HG03135 (cell line): ENCODE measurements at regions not wholly inside any gene's neighbourhood (a gene's known extent, or its start where the extent isn't known, plus 50 kb on each side); places are given as distances from the start of the nearest gene placed in this dataset.
A peak's percentile ranks its signal among the peaks of the same experiment; 100 is the strongest.

Experiments used
- ATAC-seq: cut with Tn5 transposase; IDR thresholded peaks from one replicate; pipeline ENCODE4 v1.9.1; 2021; ENCODE audit warnings: mild to moderate bottlenecking, moderate library complexity; ENCODE audit not compliant: unreplicated experiment

DNA sequence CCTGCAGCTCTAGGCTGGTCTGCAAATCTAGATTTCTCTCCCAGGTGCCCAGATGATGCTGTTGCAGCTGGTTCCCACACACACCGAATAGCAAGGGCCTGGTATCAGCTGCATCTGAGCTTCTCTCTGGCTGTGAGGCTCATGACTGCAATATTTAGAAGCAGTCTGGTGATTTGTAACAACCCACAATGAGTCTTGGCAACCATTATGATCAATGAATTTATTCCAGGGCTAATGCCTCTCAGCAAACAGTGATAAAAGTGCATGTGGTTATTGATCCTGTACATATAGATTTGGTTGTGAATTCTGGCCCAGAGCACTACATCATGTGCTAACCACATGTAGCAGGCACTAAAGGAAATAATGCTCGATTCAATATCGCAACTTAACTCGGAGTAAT is 114.3 kb downstream of the ASCL4 start:
- no peak for ATAC-seq

DNA sequence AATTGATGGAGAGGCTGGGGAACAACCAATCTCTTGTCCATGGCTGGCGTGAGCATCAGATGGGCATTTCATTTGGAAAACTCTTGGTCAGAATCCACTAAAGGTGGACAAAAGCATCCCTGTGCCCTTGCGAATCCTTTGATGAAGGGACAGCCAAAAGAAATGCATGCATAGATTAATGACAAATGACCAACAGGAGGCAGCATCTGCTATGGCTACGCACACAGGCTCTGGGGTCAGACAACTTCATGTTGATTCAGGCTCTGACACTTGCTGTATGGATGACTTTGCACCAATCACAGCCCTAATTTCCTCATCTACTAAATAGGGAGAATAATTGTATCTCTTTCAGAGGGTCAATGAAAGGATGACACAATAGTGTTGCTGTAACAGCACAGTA is 117.5 kb downstream of the ASCL4 start:
- no peak for ATAC-seq

DNA sequence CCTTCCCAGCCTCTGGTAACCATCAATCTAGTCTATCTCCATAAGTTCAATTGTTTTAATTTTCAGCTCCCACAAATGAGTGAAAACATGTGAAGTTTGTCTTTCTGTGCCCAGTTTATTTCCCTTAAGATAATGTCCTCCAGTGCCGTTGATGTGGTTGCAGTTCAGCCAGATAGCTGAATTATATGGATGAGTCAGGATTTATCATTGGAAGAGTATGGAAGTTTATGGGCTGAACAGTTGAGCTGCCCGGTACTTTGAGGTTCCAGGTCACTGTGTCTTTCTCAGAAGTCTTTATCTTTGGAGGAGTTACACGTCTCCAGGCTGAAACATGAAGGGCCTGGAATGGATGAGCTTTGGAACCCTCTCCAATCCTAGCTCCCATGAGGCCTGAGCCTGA is 120.1 kb downstream of the ASCL4 start:
- no peak for ATAC-seq

DNA sequence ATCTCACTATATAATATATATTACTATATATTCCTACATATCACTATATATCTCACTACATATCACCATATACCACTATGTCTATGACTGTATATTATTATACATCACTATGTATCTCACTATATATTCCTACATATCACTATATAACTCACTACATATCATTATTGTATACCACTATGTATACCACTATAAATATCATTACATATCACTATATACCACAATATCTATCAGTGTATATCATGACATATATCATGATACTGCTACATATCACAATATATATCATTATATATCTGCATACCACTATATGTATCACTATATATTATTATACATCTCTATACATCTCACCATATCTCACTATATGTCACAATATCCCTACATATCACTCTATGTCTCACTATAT is 121.5 kb downstream of the ASCL4 start:
- no peak for ATAC-seq

DNA sequence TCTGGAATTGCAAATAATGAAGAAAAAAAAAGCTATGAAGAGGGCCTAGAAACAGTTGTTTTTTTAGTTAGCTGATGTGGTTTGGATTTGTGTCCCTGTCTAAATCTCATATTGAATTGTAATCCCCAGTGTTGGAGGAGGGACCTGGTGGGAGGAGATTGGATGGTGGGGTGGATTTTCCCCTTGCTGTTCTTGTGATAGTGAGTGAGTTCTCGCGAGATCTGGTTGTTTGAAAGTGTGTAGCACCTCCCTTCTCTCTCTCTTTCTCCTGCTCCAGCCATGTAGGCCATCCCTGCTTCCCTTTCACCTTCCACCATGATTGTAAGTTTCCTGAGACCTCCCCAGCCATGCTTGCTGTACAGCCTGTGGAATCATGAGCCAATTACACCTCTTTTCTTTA is 126.1 kb downstream of the ASCL4 start:
- ATAC-seq = no peak

DNA sequence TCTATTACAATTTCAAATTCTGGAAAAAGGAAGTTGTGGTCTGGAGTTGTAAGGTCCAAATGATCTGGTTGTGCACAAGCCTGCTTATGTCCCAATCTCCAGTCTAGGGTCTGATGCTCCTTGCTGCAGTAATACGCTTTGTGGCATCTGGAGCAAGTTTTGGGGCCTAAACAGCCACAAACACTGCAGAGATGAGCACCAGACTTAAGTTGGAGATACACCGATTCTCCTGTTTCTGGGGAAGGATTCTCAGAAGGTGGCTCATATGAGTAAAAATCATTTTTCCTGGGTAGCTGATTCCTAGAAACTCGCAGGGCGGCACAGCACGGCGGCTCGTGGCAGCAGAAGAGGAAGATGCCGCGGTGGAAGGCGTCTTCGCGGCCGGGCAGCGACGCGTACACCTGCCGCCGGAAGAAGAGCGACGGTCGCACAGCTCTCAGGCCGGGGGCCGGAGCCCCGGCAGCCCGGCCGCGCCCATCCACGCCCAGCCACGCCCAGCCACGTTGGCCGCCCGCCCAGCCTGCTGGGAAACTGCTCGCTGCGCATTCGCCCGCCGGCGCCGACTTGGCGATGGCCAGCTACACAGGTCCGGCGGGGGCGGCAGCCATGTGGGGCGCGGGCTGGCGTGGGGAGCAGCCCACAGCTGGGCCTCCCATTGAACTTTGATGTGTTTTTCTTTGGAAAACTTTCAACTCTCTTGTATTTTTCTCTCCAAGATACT is 129.0 kb downstream of the ASCL4 start:
- peak; percentile 97 for ATAC-seq

DNA sequence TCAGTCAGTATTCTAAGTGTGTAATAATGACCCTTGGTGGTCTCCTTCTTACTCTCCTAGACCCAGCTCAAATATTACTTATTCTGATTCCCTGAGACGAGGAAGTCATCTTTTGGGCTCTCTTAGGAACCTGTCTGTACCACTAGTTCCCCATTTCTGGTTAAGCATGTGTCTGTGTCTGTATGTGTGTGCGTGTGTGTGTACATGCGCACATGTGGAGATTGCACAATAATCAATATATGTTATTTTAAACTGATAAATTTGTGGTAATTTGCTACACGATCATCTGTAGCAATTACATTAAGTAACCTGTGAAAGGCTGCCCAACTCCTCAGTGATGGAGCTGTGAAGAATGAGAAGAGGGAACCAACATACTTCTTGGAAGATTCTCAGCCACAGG is 132.2 kb downstream of the ASCL4 start:
- no peak for ATAC-seq

DNA sequence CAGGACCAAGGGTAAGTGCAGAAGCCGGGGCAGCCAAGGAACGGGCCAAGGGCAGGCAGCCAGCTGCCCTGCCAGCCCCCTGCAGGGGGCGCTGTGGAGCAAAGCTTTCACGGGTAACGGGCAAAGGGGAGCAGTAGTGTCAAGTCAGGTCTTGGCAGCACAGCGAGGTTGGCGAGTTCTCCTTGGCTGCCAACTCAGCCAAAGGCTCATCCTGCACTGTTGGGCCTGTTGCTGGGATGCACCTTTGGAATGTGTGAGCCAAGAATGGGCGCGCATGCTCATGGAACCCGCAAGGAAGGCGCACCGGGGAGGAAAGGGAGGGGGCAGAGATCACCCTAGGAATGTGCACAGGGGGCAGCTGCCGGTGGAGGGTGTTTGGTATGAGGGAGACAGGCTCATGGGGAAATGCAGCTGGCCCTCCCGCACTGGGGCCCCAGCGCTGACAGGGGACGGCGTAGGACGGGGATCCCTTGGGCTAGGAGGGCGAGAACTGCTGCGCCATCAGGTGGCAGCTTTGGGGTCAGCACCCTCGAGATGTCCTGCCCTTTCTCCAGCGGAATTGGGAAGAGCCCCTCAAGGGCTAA is 138.0 kb downstream of the ASCL4 start:
- ATAC-seq = peak; percentile 63

DNA sequence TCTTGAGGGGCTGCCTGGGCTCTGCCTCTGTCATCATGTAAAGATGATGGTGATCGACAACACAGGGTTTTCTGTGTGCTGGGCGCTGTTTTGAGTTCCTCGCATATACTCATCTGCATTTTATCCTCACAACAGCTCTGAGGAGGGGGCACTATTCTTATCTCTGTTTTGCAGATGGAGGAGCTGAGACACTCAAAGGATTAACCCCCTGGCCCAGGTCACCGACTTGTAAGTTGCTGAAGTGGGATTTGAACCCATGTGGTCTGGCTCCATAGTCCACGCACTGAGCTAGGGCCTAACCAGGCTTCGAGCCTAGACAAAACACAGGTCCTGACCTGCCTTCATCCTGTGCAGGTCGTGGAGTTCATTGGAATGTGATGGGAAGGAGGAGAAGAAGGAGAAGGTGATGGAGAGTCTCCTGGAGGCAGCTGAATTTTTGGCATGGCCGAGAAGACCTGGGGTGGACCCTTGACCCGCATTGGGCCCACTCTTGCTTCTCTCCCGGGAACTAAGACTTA is 140.0 kb downstream of the ASCL4 start:
- ATAC-seq = no peak

DNA sequence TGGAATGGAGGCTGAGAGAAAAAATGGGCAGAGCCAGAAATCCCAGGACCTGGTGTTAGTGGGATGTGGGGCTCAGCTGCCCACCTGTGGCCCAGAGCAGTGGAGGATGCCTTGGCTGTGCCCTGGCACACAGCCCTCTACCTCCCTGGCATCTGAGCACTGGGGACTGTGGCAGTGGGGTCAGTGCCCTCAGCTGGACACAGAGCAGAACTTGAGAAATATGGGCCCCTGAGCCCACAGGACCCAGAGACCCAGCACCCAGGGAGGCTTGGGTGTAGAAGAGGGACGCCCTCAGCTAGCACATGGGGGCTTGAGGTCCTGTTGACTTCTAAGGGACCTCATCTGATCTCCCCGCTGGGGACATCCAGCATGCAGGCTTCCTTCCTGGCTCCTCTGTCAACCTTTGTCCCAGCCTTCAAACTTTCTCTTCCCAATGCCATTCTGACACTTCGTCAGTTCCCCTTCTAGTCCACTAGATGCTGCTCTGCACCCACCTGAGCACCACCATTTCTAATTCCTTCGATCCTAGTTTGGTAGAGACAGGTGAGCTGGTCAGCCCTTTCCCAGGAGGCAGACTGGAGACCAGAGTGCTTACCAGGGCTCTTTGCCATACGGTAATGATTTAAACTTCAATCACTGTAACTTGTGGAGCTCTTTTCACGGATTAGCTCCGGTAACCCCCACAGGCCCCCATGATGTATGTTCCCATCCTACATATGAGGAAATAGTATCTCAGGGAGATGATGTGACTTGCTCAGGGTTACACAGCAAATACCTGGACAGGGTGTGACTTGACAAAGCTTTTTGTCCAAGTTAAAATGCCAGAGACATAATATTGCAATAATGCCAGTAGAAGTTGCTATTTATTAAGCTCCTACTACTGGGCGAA is 143.7 kb downstream of the ASCL4 start:
- no peak for ATAC-seq

DNA sequence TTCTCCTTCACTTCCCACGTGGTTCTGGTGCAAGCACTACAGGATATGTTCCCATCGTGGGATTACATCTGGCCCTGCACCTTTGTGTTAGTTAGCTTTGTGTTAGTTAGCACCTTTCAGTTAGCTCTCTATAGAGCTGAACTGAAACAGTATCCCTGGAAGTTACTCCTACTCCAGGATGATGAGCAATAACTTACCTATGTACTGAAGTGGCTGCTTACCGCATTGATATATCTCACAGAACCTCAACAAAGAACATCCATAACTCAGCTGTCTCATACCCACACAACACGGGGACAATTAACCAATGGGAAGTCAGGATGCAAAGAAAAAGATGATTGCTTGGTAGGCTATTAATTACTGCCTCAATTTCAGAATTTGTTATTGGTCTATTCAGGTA is 146.6 kb downstream of the ASCL4 start:
- ATAC-seq = no peak

DNA sequence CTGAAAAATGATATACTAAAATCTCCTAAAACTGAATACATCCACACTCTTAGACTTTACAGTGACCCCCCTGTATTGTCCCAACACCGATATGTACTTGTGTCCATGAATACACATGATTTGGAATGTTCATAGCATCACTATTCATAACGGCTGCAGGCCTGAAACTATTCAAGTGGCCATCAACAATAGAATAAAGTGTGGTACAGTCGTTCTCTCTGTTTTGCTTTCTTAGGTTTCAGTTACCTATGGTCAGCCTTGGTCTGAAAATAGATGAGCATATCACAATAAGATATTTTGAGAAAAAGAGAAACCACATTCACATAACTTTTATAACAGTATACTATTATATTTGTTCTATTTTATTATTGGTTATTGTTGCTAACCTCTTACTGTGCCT is 150.6 kb downstream of the ASCL4 start:
- ATAC-seq = no peak

DNA sequence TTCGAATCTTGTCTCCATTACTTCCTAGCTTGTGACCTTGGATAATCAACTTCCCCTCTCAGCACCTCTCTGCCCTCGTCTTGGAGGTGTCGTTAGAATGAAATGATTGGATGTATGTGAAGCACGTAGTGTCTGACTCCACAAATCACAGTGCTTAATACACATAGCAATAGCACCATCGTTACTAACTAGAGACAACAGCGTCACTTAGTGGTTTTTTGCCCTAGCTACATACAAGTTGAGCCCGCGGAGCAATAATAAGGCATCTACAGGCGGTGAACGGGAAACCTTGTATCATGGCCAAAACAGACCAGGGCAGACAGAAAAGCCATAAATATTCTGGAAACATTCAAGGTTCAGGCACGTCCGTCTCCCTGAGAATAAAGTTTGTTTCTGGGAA is 154.9 kb downstream of the ASCL4 start:
- ATAC-seq = no peak

DNA sequence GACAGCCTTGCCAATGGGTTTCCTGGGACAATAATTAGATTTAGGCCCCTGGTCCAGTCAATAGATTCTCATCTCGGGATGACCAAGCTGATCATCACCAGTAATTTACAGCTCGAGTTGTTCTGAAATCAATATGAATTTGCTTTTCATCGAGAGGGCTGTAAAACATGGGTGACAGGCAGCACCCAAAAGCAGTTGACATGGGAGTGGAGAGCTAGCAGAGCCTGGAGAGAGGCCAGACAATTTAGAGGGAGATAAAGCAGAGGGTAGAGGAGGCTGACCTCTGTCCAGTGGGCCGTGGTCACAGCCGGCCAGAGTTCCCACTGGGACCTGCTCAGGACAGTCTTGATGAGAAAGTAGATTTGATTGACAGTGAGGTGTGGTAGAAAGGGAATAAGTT is 157.3 kb downstream of the ASCL4 start:
- ATAC-seq = no peak

DNA sequence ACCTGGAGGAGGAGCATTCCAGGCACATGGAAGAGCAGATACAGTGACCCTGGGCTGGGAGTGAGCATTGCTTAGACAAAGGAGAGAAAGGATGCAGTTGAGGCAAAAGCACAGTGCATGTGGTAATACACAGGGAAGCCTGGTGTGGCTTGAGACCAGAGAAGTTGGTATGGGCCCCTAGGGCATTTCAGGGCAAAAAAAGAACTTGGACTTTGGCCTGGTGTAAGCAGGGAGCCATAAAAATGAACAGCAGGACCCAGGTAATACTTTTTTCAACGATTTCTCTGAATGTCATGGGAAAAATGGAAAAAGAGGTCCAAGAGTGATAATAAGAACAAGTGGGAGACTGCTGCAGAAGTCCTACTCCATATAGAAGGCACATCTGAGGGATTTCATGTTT is 163.9 kb downstream of the ASCL4 start:
- ATAC-seq = no peak

DNA sequence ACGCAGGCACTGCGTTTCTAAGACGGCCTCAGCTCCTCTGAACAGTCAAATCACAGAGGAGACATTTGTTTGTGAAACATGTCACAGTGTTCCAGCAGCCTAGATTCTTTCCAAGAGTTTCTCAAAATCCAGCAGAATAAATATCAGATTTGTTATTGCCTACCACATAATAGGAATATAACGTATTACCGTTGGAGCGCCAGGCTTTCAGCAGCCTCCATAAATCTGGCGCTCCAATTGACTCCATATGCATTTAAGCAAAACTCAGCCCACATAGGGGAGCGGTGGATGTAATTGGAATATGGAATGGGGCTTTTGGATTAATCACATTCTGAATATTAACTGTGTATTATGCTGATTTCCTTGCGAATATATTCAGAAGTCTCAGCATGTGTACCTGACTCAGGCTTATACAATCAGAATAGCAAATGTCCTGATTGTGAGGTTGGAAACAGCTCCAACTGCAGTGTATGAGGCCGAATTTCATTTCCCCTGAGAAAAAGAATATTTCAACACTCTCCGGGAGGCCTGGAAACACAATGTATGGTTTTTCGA is 174.0 kb downstream of the ASCL4 start:
- no peak for ATAC-seq

DNA sequence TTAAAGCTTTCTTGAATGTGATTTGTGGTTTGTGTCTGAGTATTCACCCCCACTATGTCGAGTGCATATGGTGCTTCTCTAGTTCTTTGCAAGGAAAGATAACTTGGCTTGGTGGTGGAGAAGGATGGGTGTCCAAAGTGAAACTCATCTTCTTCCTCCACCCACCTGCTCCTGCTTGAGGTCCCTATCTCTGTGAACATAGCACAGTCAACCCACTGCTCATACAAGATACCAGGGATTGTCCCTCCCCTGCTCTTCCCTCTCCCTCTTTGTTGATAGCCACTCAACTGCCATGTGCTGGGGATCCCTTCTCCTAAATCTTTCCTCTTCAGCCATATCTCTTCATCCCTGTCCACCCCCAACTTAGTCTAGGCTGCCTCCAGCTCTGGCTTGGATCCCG is 176.5 kb downstream of the ASCL4 start:
- ATAC-seq = no peak

DNA sequence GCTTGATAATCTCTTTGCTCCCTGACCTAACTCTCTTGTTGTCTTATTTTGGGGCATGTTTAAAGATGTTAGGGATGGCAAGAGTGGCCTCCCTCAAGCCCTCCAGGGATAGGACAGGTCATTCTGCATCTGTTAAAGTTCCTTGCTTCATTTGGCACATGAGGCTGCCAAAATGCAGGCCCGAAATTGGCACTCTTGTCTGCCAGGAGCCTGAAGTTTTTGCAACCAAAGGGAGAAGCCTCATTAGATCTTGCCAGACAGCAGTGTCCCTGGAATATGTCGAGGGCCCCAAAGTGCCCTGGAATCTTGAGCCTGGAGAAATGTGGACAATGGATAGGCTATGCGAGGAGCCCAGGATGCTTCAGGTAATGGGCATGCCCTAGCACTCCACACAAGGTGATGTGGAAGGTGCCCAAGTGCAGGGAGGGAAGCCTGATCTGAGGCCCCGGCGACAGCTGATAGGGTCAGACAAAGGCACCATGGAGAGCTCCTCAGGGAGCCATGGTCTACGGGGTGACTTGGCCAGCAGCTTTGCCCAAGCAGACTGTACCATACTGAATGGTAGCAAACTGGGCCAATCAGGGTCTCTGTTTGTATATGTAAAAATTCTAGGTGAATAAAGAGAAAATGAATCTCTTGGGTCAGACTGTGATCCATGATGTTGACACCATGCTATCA is 173.0 kb upstream of the WSCD2 start:
- ATAC-seq = no peak

DNA sequence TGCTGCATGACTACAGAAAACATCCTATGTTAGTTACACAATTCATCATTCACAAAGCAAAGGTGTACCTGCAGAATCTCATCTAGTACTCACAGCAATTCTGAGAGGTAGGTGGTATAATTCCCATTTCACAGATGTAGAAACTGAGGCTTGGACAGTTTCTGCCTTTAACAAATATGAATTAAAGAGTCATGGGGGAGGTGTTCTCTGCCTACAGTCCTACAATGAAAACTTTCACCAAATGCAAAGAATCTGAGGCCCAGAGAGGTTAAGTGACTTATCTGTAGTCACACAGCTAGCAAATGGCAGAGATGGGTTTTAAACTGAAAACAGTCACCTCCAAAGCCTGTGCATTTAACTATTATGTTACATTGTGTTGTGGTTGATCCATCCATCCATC is 171.6 kb upstream of the WSCD2 start:
- ATAC-seq = no peak

DNA sequence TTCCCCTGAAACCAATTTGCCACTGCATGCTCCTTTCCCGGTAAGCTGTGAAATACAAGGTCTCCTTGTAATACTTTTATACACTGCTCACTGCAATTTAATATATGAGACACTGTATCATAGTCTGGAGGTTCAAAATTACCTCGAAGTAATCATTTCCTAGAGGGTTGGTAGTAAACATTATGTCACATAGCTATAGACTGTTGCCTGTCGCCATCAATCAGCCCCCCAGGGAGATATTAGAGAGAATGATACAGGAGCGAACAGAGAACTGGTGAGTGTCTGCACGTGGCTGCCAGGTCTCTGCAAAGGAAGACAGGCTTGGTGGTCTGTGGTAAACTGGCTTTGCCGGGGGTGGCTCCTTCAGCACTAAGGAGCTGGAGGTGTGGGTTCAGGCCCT is 165.5 kb upstream of the WSCD2 start:
- no peak for ATAC-seq

DNA sequence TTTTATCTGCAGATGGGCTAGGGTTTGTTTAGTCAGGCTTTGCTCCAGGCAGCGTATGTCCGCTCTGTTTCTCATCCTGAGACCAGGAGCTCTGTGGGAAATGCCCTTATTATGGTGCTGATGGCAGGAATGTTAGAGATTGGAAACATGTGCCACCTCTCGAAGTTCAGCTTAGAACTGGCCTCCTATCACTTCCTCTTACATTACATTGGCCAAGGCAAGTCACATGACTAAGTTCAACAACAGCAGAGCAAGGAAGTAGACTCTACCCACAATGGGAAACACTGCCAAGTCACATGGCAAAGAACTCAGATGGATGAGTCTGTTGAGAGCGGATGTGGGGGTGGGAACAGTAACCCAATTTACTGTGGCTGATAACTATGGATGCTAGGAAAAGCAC is 161.9 kb upstream of the WSCD2 start:
- no peak for ATAC-seq
